AG09319 (cell line): ENCODE measurements at regions not wholly inside any gene's neighbourhood (a gene's known extent, or its start where the extent isn't known, plus 50 kb on each side); places are given as distances from the start of the nearest gene placed in this dataset.

Experiments used
- DNase-seq: peaks from one replicate; pipeline ENCODE4 v3.0.0-alpha.2; 2010; ENCODE audit warnings: low read depth; ENCODE audit errors: extremely low read depth
- TF ChIP-seq, protein P1 (sequence below): IDR thresholded peaks from 2 replicates; pipeline ENCODE4 v1.5.1; 2011; ENCODE audit warnings: low read depth, mild to moderate bottlenecking, inconsistent platforms, low read length, moderate library complexity

DNA sequence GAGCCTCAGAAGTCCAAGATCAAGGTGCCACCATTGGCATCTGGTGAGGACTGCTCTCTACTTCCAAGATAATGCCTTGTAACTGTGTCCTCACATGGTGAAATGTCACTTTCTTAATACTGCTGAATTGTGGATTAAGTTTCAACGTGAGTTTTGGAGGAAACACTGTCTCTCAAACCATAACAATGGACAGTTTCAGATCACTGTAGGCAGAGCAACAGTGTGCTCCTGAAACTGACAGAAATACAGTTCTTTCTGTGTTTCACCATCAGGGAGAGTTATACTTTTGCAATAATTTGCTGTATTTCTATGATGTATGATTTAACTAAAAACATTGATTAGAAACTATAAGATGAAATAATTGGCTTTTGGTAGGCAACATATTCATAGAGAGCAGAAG is 1780.5 kb upstream of the CDH6 start:
- DNase-seq, result no peak
- TF ChIP-seq, protein P1, sequence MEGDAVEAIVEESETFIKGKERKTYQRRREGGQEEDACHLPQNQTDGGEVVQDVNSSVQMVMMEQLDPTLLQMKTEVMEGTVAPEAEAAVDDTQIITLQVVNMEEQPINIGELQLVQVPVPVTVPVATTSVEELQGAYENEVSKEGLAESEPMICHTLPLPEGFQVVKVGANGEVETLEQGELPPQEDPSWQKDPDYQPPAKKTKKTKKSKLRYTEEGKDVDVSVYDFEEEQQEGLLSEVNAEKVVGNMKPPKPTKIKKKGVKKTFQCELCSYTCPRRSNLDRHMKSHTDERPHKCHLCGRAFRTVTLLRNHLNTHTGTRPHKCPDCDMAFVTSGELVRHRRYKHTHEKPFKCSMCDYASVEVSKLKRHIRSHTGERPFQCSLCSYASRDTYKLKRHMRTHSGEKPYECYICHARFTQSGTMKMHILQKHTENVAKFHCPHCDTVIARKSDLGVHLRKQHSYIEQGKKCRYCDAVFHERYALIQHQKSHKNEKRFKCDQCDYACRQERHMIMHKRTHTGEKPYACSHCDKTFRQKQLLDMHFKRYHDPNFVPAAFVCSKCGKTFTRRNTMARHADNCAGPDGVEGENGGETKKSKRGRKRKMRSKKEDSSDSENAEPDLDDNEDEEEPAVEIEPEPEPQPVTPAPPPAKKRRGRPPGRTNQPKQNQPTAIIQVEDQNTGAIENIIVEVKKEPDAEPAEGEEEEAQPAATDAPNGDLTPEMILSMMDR, result no peak

DNA sequence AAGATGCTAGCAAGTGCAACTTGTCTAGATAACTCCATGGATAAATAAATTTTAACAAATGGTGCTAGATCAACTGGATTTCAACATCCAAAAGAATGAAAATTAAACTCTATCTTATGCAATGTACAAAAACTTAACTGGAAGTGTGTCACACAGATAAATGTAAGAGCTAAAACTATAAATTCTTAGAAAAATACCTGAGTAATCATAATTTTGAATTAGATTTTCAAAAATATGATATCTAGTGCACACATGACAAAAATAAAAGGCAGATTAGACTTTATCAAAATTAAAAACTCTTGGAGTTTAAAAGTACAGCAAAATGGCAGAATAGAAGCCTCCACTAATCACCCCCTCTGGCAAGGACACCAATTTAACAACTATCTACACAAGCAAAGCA is 1791.2 kb upstream of the CDH6 start:
- no peak for DNase-seq
- TF ChIP-seq, protein P1, result no peak

DNA sequence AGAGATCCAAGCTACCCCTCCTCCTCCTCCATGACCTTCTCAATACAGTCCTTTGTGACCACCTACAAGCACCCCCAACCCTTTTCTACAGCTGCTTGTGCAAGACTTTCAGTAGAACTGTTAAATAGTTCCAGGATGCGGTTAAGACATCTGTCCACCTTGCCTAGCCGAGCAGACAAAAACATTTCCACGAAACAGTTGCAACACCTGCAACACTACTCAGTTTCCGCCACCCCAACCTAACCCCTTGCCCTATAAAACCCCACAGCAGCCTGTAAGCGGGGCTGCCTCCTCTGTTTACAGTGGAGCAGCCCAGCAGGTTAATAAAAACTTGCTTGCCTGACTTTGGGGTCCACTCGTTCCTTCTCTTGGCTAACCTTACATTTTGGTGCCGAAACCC is 1803.5 kb upstream of the CDH6 start:
- TF ChIP-seq, protein P1, result no peak
- no peak for DNase-seq

DNA sequence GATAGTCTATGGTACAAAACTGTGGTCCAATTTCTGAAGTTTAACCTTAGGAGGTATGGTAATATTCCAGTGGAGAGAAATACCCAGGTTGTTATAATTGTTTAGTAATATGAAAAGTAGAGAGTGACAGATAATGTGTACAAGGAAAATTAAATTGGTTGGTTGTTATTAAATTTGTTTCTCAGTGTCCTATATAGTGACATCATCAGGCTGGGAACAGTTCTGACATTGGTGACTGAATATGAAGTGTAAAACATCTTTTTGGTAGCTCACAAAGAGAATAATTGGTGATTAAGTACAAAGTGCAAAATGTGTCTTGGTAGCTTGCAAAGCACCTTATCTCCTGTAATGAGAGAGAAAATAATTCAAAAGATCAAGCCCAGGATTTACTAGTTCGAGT is 1806.1 kb upstream of the CDH6 start:
- TF ChIP-seq, protein P1, result no peak
- no peak for DNase-seq

DNA sequence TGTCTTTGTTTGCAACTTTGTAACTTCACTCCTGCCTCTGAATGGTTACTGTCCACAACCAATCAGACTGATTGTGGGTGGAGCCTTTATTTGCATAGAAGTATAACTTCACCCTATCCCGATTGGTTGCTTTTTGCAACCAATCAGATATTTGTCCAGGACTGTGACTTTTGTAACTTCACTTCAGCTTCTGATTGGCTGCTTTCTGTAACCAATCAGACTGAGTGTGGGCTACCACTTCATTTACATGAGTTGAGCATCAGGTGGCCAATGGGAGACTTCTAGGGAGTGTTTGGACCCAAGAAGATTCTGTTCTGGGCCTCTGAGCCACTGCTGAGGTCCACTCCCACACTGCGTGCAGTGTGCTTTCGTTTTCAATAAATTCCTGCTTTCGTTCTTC is 1810.7 kb upstream of the CDH6 start:
- no peak for DNase-seq
- TF ChIP-seq, protein P1, result no peak

DNA sequence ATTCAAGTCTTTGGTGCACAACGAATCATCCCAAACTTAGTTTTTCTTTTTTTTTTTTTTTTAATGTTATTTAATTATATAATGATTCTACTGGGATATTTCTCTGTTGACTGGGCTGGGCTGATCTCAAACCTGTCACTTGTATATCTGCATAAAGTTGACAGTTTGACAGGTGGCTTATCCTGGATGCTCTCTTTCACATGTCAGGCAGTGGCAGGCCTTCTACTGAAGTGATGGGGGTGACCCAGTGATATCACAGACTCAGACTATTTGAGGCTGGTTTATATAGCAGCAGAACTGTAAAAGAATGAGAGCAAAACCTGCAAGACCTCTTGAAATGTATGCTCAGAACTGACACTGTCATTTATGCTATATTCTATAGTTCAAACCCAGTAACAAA is 1813.5 kb upstream of the CDH6 start:
- TF ChIP-seq, protein P1, result no peak

DNA sequence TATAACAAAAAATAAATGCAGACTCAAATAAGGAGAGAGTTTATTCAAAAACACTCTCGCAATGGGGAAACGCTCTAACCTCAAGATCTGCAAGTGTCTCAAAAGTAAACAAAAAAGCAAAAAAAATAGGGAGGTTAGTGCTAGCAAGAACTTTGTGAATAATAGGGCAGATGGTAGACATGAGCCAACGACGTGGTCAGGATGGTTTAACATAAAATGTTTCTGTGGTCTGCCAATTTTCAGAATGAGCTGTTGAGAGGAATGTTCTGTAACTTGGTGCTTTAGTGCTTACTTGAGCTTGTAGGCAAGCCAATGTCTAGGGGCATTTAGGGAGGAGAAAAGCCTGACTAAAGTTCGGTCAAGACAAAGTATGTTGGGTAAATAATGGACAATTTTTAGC is 1813.9 kb upstream of the CDH6 start:
- no peak for DNase-seq
- TF ChIP-seq, protein P1, result no peak

More for the DNA sequence above, 1813.5 kb upstream of the CDH6 start:
- no peak for DNase-seq
